Activated T-cell treated with anti-CD3 and anti-CD28 coated beads, Interleukin-2, amount 50 U/mL, for 48 hours (primary cell): ENCODE measurements at regions not wholly inside any gene's neighbourhood (a gene's known extent, or its start where the extent isn't known, plus 50 kb on each side); places are given as distances from the start of the nearest gene placed in this dataset.

Source experiments
- DNase-seq, 2 experiments: peaks; one replicate each; pipeline ENCODE4 v3.0.0-alpha.2; 2020

DNA sequence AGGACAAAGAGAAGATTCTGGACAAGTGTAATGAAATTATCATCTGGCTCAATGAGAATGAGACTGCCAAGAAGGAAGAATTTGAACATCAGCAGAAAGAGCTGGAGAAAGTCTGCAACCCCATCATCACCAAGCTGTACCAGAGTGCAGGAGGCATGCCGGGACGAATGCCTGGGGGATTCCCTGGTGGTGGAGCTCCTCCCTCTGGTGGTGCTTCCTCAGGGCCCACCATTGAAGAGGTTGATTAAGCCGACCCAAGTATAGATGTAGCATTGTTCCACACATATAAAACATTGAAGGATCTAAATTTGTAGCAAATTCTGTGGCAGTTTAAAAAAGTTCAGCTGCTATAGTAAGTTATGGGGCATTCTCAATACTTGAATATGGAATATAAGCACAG, 174.3 kb upstream of the CCND2 start:
- DNase-seq = no peak

DNA sequence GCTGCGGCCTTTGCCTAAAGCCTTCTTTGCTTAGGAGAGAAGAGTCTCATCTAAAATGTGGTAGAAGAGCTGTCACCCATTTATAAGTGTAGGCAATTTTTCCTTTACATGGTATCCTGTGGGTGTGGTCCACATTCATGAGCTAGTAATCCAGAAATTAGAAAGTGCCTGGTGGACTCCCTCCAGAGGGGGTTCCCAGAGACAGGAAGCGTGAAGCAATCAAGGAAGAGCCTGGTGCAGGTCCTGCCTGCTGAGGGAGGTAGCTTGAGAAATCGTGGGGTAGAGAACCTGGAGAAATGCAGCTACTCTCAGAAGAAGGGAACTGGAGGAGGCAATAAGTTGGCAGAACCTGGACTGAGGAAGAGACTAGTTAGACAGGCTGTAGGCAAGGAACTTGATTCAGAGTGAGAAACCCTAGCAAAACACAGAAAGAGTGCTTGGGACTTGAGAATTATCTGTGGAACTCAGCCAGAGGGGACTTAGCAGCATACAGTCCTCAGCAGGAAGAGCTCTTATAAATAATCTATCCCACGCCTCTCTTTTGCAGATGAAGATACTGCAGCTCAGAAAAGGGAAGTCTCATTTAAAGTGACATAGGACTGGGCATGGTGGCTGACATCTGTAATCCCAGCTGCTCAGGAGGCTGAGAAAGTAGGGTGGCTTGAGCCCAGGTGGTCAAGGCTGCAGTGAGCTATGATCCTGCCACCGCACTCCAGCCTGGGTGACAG, 182.4 kb upstream of the CCND2 start:
- DNase-seq = no peak

GRCh38 chr12:4089956-4090355, 183.6 kb upstream of the CCND2 start:
- no peak for DNase-seq

DNA sequence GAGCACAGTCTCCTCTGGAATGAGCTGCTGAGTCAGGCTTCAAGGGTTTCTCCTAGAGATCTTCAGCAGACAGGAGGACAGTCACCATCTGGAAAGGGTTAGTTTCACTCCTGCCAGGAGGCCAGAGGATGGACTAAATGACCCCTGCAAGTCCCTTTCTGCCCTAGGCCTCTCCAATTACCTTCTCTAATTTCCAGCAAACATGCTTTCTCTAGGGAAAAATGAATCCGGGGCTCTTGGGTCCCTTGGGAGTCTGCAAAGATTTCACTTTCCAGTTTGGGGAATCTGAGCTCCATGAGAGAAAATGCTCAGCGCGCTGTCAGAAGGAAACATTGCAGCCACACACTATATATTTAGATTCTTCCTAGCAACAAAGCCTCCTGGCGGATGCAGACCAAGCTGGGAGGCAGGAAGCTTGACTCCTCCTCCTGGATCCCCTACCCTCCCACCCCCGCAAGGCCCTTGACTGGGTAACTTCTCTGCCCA, 184.4 kb upstream of the CCND2 start:
- no peak for DNase-seq

DNA sequence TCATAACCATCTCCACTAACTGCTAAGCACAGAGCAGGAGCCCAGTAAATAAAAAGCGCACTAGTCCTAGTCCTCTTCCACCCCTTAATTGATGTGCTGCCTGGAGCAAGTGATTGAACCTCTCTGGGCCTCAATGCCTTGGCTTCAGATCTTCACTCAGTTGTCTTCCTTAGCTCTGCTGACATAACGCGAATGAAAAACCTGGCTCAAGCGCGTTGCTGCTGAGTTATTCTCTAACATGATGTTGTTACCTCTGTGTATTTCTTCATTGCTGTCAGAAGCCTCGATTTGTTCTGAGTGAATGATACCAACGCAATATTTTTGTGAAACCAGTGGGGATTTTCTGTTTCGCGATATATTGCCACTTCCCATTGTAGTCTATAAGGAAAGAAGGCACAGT, 185.1 kb upstream of the CCND2 start:
- no peak for DNase-seq

DNA sequence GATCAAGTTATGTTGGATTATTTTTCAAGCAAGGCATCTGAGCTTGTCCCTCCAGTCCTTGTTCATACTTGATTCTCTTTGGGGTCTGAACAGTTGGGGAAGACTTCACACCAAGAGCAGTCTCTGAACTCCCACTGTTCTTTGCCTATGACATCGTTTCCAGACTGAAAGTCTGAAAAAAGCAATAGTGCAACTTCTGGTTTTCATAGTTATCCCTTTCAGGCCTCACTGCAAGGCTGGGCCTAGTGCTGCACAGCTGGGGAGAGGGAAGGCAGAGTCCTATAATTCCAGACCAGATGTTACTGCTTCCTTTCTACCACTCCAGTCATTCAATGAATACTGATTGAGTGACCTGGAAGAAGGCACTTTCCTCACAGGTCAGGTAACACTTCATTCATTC, 187.1 kb upstream of the CCND2 start:
- DNase-seq = no peak

DNA sequence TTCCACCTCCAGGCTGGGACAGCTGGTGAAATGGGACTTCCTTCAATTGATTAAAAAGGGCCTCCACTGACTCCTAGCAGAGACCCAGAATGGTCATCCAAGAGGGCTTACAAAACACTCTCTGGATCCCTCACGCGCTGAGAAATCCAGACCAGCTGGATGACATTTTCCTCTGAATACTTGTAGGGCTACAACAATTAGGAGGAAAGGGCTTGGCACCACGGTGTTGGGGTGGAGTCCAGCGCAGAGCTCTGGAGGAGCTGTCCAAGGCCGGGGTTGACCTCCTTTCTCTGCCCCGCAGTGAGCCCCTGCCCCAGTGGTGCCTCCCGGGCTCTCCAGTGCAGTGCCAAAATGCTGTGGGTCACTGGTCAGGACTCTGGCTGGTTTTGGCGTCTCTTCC, 189.0 kb upstream of the CCND2 start:
- DNase-seq = no peak

DNA sequence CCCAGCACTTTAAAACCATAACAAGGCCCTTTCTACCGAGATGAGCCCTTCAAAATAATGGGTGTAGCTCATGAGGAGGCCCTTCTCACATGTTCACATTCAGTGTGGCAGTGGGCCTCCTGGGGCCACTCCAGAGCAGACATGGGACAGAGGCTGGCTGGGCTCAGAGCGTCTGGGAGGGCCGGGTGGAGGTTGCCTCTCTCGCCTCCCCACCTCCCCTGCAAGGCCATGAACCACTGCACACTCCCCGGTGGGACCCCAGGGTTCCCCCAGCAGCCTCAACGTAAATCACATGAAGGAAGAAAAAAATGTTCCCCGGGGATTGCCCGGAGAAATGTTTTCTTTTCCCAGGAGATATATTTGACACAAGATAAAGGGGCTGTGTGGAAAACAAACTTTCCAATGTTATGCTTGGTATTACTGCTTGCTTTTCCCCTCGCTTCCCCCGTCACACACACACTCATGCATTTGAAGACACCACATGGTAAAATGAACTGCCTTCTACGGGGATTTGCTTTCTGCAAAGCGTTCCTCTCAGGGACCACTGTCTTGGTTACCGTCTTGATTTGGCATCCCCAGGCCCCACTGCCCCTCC, 190.7 kb upstream of the CCND2 start:
- no peak for DNase-seq

DNA sequence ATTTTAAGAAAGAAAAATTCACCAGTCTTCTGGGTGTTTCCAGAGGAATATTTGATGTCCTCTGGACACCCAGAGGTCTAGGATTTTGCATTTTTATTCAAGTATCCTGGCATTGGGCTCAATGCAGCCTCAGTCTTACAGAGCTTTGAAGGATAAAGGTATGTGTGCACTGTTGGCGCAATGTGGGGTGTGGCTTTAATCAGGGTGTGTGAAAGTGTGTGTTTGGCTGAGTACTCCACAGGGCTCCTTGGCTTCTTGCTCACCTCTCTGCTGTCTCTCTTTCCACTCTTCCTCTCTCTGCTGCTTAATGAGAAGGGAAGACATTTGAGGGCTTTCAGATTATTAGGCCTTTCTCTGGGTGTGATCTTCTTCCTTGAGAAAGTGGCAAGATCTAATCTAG, 193.3 kb upstream of the CCND2 start:
- DNase-seq = no peak

DNA sequence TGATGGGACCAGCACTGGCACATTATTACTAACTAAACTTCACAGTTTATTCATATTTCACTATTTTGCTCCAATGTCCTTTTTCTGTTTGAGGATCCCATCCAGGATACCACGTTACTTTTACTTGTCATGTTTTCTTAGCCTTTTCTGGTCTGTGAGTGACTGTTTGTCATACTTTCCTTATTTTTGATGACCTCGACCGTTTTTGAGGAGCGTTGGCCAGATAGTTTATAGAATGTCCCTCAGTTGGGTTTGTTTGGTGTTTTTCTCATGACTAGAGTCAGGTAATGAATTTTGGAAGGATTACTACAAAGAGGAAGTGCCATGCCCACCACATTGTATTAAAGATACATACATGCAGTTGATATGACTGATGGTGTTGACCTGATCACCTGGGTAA, 199.4 kb upstream of the CCND2 start:
- no peak for DNase-seq

GRCh38 chr12:4069670-4070010, 196.4 kb upstream of the PARP11 start:
- no peak for DNase-seq

- DNase-seq = no peak
These were observed 195.9 kb upstream of the PARP11 start for GRCh38 chr12:4068981-4069669.

- DNase-seq = no peak
These were observed 190.8 kb upstream of the PARP11 start for GRCh38 chr12:4064008-4064407.

DNA sequence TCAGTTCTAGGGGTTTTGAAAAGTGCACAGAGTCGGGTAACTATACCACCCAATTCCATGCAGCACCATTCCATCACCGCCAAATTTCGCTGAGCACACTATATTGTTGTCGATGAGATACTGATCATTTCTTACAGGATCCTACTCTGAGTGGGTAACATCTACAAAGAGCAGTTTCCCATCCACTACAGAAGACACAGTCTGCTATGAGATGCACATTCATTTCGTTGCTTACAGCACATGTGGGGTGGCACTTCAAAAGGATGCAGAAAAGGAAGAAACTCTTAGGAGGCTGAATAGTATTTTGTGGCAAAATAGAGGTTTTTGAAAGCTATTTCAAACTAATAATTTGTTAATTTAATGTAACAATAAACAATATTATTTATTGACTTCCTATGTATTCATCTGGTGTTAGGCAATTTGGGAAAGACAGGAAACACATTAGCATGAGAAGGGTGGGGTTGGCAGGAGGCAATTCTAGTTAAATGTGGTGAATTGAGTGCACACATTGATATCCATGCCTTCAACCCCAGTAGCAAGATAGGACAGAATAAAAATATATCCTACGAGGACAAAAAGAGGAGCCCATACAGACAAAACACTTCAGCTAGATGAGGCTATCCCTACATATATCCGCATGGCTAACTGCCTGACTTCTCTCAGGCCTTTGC, 186.8 kb upstream of the PARP11 start:
- DNase-seq = no peak

DNA sequence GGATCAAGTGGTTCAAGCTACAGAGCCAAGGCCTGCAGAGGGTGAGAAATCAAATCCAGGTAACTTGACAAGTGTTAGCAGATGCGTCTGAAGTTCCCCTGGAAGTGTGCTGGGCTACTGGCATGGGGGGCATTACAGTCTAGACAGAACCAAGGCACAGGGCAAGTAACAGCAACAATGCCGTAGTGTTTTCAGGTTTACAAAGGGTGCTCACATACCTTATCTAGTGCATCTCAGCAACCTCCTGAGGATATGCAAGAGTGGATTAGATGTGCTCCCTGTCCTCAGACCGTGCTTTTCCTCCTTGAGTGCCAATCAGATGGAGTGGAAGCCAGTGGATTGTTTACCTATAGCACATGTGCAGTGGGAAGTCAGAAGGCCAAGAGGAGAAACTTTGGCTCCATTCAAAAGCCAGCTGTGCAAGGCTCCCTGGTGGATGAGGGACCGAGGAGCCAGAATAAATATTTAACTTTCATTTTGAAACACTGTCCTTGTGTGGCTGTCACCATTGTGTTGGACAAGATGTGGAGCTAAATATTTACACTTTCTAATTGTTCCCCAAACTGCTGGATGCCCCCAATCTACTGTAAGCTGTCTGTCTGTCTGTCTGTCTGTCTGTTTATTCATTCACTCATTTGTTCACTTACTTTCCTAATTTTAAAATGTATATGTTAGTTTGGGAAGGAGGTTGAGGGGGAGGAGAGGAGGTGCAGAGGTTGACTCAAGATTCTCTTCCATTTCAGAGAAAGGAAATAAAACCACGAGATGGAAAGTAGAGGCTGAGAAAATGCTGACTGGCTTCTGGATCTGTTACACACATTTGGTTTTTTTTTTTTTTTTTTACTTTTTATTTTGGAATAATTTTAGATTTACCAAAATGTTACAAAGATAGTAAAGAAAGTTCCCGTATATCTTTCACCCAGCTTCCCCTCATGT, 184.0 kb upstream of the PARP11 start:
- no peak for DNase-seq

- DNase-seq = no peak
These were observed 181.4 kb upstream of the PARP11 start for GRCh38 chr12:4054630-4055029.

GRCh38 chr12:4052691-4053090, 179.5 kb upstream of the PARP11 start:
- no peak for DNase-seq

GRCh38 chr12:4051596-4051995, 178.4 kb upstream of the PARP11 start:
- DNase-seq = no peak

DNA sequence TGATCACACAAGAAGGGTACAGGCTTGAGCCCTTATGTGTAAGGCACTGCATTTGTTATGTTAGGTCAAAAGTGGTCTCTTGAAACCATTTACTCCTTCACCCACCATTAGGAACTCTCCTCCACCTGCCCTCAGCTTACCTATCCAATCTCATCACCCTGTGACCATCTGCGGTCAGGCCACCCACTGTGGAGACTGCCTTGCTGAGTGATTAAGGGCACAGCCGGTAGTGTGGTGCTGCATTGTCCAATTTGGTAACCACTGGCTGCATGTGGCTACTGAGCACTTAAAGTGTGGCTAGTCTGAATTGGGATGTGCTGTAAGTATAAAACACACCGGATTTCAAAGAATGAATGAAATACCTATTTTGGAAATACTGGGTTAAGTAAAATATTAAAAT, 177.1 kb upstream of the PARP11 start:
- no peak for DNase-seq

DNA sequence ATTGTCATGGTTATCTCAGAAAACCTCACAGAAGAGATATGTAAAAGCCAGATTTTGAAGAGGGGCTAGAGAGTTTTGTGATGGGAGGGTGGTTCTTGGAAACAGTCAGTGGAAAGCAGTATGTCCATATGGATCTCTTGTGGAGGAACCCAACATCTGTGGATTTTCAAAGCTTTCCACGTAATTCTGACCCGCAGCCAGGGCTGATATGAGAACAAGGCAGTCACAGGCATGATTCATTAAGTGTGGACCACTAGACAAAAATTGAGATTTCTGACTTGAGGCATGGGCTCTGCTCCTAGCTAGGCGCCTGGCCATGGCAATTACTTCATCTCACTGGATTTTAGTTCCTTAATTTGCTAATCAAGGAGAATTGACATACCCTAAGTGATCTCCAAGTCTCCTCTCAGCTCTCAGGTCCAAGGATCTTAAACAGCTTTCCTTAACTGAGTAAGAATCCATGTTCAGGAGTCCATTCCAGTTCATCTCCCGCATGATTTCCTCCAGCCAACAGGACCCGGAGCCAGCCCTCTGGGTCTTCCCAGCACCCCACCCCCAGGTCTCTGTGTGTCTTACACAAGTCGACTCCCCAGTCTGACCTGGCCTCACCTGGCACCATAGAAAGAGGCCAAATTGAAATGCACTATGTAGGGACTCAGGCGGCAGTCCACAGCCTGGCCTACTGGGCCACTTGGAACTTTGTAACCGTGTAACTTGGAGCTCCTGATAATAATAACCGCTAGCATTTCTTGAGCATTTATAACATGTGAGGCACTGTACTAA, 176.3 kb upstream of the PARP11 start:
- no peak for DNase-seq

GRCh38 chr12:4047421-4047820, 174.2 kb upstream of the PARP11 start:
- DNase-seq = no peak

- no peak for DNase-seq
These were observed 173.3 kb upstream of the PARP11 start for GRCh38 chr12:4046495-4046840.
